Astrocyte of the spinal cord (primary cell): ENCODE measurements at regions not wholly inside any gene's neighbourhood (a gene's known extent, or its start where the extent isn't known, plus 50 kb on each side); places are given as distances from the start of the nearest gene placed in this dataset.

Experiments
- DNase-seq: peaks from one replicate; pipeline ENCODE4 v3.0.0; 2011; ENCODE audit warnings: low read depth, low spot score
- H3K4me3 ChIP-seq: 2 replicates; pipeline ENCODE4 v1.5.1; 2011; ENCODE audit warnings: low read depth, mild to moderate bottlenecking, low read length, moderate library complexity
- CTCF ChIP-seq: IDR thresholded peaks from 2 replicates; pipeline ENCODE4 v1.5.1; 2012; ENCODE audit warnings: low read depth, mild to moderate bottlenecking, low read length, inconsistent platforms
- in situ Hi-C: cut with HindIII; loops from 2 replicates; pipeline ENCODE4 v1.10.0; 2017; ENCODE audit warnings: low sequenced_read_pairs

GRCh38 chr11:69931994-69932910, 113.0 kb upstream of the FGF3 start:
- DNase-seq, result no peak
- in situ Hi-C loops, result no loop called here
- TF ChIP-seq CTCF, result no peak
- no peak overlapping the region for H3K4me3 ChIP-seq

- TF ChIP-seq CTCF, result no peak
- in situ Hi-C loops, result no loop called here
- DNase-seq, result peak; percentile 29
- no peak overlapping the region for H3K4me3 ChIP-seq
These were observed 115.8 kb upstream of the FGF3 start for GRCh38 chr11:69934861-69935494.

GRCh38 chr11:69935941-69936505, 116.8 kb upstream of the FGF3 start:
- H3K4me3 ChIP-seq, result no peak overlapping the region
- in situ Hi-C loops, result no loop called here
- no peak for DNase-seq
- no peak for TF ChIP-seq CTCF

GRCh38 chr11:69936771-69937170, 117.6 kb upstream of the FGF3 start:
- TF ChIP-seq CTCF, result no peak
- no peak overlapping the region for H3K4me3 ChIP-seq
- in situ Hi-C loops, result no loop called here
- DNase-seq, result no peak

GRCh38 chr11:69938206-69938605, 119.0 kb upstream of the FGF3 start:
- DNase-seq, result no peak
- in situ Hi-C loops, result no loop called here
- H3K4me3 ChIP-seq, result no peak overlapping the region
- no peak for TF ChIP-seq CTCF

- peak; percentile 8 for DNase-seq
- no peak overlapping the region for H3K4me3 ChIP-seq
- no peak for TF ChIP-seq CTCF
- in situ Hi-C loops, result no loop called here
These were observed 120.5 kb upstream of the FGF3 start for GRCh38 chr11:69939551-69940245.
